ENCODE measurements at regions not wholly inside any gene's neighbourhood (a gene's known extent, or its start where the extent isn't known, plus 50 kb on each side); places are given as distances from the start of the nearest gene placed in this dataset.

- Histone ChIP-seq H3K23ac (ENCODE audit: low read length) (no peak overlapping the region), H3K79me2 (ENCODE audit: control insufficient read depth, insufficient read depth, low read length, poor library complexity) (no peaks in the 10 kb centered on the region), H3K4me1 (ENCODE audit: control insufficient read depth in 1 of 2, insufficient read depth in 2 of 2, low read length in 2 of 2) (no peaks in the 10 kb centered on the region), H3K14ac (ENCODE audit: low read length) (no peak overlapping the region), H3K4me3 (ENCODE audit: low read depth, low read length) (no peak overlapping the region), H4K12ac (ENCODE audit: low read depth, low read length) (no peak overlapping the region), H2BK12ac (ENCODE audit: low read length) (no peak overlapping the region), H2BK120ac (ENCODE audit: insufficient read depth, low read length, poor library complexity) (no peak overlapping the region), H3K9me3 (ENCODE audit: insufficient read depth, low read depth, low read length) (no peaks in the 10 kb centered on the region), H3K9ac (ENCODE audit: low read length) (no peak overlapping the region), H3K36me3 (ENCODE audit: control insufficient read depth in 1 of 2, insufficient read depth in 2 of 2, low read length in 2 of 2) (no peaks in the 10 kb centered on the region), H3K18ac (ENCODE audit: low read length) (no peak overlapping the region), H2AFZ (ENCODE audit: insufficient read depth, low read length, poor library complexity) (peak overlapping the region; percentile 75), H2BK5ac (ENCODE audit: low read depth, low read length, poor library complexity) (no peak overlapping the region), H4K91ac (ENCODE audit: low read depth, low read length) (no peak overlapping the region), H3K4ac (ENCODE audit: low read depth, low read length) (no peak overlapping the region), H3K27me3 (ENCODE audit: insufficient read depth, low read length) (no peaks in the 10 kb centered on the region), H4K8ac (ENCODE audit: low read depth, low read length) (no peak overlapping the region), H3K27ac (ENCODE audit: low read depth, low read length) (no peak overlapping the region), H3K79me1 (ENCODE audit: low read length) (no peaks in the 10 kb centered on the region), H2AK5ac (ENCODE audit: low read length) (no peak overlapping the region), H3K4me2 (ENCODE audit: low read length) (no peak overlapping the region)
- DNase-seq: peak; percentile 68 to 79
- WGBS (ENCODE audit: extremely low coverage, insufficient coverage, insufficient read length): no CpG with 5 or more reads among the region's 6 CpGs
Observed at GRCh38 chr21:28516991-28517592, 475.6 kb downstream of the LTN1 start.

- no peak overlapping the region for H3K27ac ChIP-seq (ENCODE audit: low read depth, low read length)
- no peak overlapping the region for H4K91ac ChIP-seq (ENCODE audit: low read depth, low read length)
- no peak overlapping the region for H3K18ac ChIP-seq (ENCODE audit: low read length)
- H3K9ac ChIP-seq (ENCODE audit: low read length): no peak overlapping the region
- DNase-seq: no peak
- no peaks in the 10 kb centered on the region for H3K79me2 ChIP-seq (ENCODE audit: control insufficient read depth, insufficient read depth, low read length, poor library complexity)
- H3K4ac ChIP-seq (ENCODE audit: low read depth, low read length): no peak overlapping the region
- H3K23ac ChIP-seq (ENCODE audit: low read length): no peak overlapping the region
- H2AFZ ChIP-seq (ENCODE audit: insufficient read depth, low read length, poor library complexity): no peak overlapping the region
- WGBS (ENCODE audit: extremely low coverage, insufficient coverage, insufficient read length): no CpG with 5 or more reads among the region's 1 CpG
- no peak overlapping the region for H2BK12ac ChIP-seq (ENCODE audit: low read length)
- no peak overlapping the region for H3K4me2 ChIP-seq (ENCODE audit: low read length)
- no peak overlapping the region for H2BK5ac ChIP-seq (ENCODE audit: low read depth, low read length, poor library complexity)
- H4K8ac ChIP-seq (ENCODE audit: low read depth, low read length): no peak overlapping the region
- no peak overlapping the region for H3K14ac ChIP-seq (ENCODE audit: low read length)
- no peak overlapping the region for H3K4me3 ChIP-seq (ENCODE audit: low read depth, low read length)
- no peak overlapping the region for H4K12ac ChIP-seq (ENCODE audit: low read depth, low read length)
- no peak overlapping the region for H2BK120ac ChIP-seq (ENCODE audit: insufficient read depth, low read length, poor library complexity)
- no peak overlapping the region for H2AK5ac ChIP-seq (ENCODE audit: low read length)
- no peaks in the 10 kb centered on the region for H3K79me1 ChIP-seq (ENCODE audit: low read length)
- no peaks in the 10 kb centered on the region for H3K9me3 ChIP-seq (ENCODE audit: insufficient read depth, low read depth, low read length)
- no peaks in the 10 kb centered on the region for H3K27me3 ChIP-seq (ENCODE audit: insufficient read depth, low read length)
- H3K4me1 ChIP-seq (ENCODE audit: control insufficient read depth in 1 of 2, insufficient read depth in 2 of 2, low read length in 2 of 2): no peaks in the 10 kb centered on the region
- no peaks in the 10 kb centered on the region for H3K36me3 ChIP-seq (ENCODE audit: control insufficient read depth in 1 of 2, insufficient read depth in 2 of 2, low read length in 2 of 2)
Observed at GRCh38 chr21:28516021-28516420, 476.7 kb downstream of the LTN1 start.

- Histone ChIP-seq H3K23ac (ENCODE audit: low read length) (no peak overlapping the region), H2BK12ac (ENCODE audit: low read length) (no peak overlapping the region), H3K9ac (ENCODE audit: low read length) (no peak overlapping the region), H4K91ac (ENCODE audit: low read depth, low read length) (no peak overlapping the region), H3K79me2 (ENCODE audit: control insufficient read depth, insufficient read depth, low read length, poor library complexity) (no peaks in the 10 kb centered on the region), H3K14ac (ENCODE audit: low read length) (no peak overlapping the region), H3K18ac (ENCODE audit: low read length) (no peak overlapping the region), H2AK5ac (ENCODE audit: low read length) (no peak overlapping the region), H3K36me3 (ENCODE audit: control insufficient read depth in 1 of 2, insufficient read depth in 2 of 2, low read length in 2 of 2) (no peaks in the 10 kb centered on the region), H4K12ac (ENCODE audit: low read depth, low read length) (no peak overlapping the region), H2BK120ac (ENCODE audit: insufficient read depth, low read length, poor library complexity) (no peak overlapping the region), H2AFZ (ENCODE audit: insufficient read depth, low read length, poor library complexity) (no peak overlapping the region), H3K4me3 (ENCODE audit: low read depth, low read length) (no peak overlapping the region), H3K4ac (ENCODE audit: low read depth, low read length) (no peak overlapping the region), H3K4me2 (ENCODE audit: low read length) (no peak overlapping the region), H4K8ac (ENCODE audit: low read depth, low read length) (no peak overlapping the region), H3K79me1 (ENCODE audit: low read length) (no peaks in the 10 kb centered on the region), H2BK5ac (ENCODE audit: low read depth, low read length, poor library complexity) (no peak overlapping the region), H3K27ac (ENCODE audit: low read depth, low read length) (no peak overlapping the region), H3K9me3 (ENCODE audit: insufficient read depth, low read depth, low read length) (no peaks in the 10 kb centered on the region), H3K4me1 (ENCODE audit: control insufficient read depth in 1 of 2, insufficient read depth in 2 of 2, low read length in 2 of 2) (no peaks in the 10 kb centered on the region), H3K27me3 (ENCODE audit: insufficient read depth, low read length) (no peaks in the 10 kb centered on the region)
- no CpG with 5 or more reads among the region's 1 CpG for WGBS (ENCODE audit: extremely low coverage, insufficient coverage, insufficient read length)
- no peak for DNase-seq
Observed at GRCh38 chr21:28513428-28513827, 479.2 kb downstream of the LTN1 start.

- Histone ChIP-seq H3K18ac (ENCODE audit: low read length) (no peak overlapping the region), H3K23ac (ENCODE audit: low read length) (no peak overlapping the region), H2AFZ (ENCODE audit: insufficient read depth, low read length, poor library complexity) (no peak overlapping the region), H3K4ac (ENCODE audit: low read depth, low read length) (no peak overlapping the region), H4K91ac (ENCODE audit: low read depth, low read length) (no peak overlapping the region), H4K8ac (ENCODE audit: low read depth, low read length) (no peak overlapping the region), H3K27ac (ENCODE audit: low read depth, low read length) (no peak overlapping the region), H3K27me3 (ENCODE audit: insufficient read depth, low read length) (no peaks in the 10 kb centered on the region), H2BK12ac (ENCODE audit: low read length) (no peak overlapping the region), H3K4me1 (ENCODE audit: control insufficient read depth in 1 of 2, insufficient read depth in 2 of 2, low read length in 2 of 2) (no peaks in the 10 kb centered on the region), H3K14ac (ENCODE audit: low read length) (no peak overlapping the region), H3K36me3 (ENCODE audit: control insufficient read depth in 1 of 2, insufficient read depth in 2 of 2, low read length in 2 of 2) (no peaks in the 10 kb centered on the region), H3K9me3 (ENCODE audit: insufficient read depth, low read depth, low read length) (peaks cover 6% of the 10 kb centered on the region), H3K4me3 (ENCODE audit: low read depth, low read length) (no peak overlapping the region), H4K12ac (ENCODE audit: low read depth, low read length) (no peak overlapping the region), H3K79me1 (ENCODE audit: low read length) (no peaks in the 10 kb centered on the region), H2BK5ac (ENCODE audit: low read depth, low read length, poor library complexity) (no peak overlapping the region), H3K4me2 (ENCODE audit: low read length) (no peak overlapping the region), H2AK5ac (ENCODE audit: low read length) (no peak overlapping the region), H2BK120ac (ENCODE audit: insufficient read depth, low read length, poor library complexity) (no peak overlapping the region), H3K9ac (ENCODE audit: low read length) (no peak overlapping the region), H3K79me2 (ENCODE audit: control insufficient read depth, insufficient read depth, low read length, poor library complexity) (no peaks in the 10 kb centered on the region)
- no peak for DNase-seq
- WGBS (ENCODE audit: extremely low coverage, insufficient coverage, insufficient read length): no CpG with 5 or more reads among the region's 3 CpGs
Observed at GRCh38 chr21:28509031-28509430, 483.6 kb downstream of the LTN1 start.
